Neural cell (in vitro differentiated cells): ENCODE measurements at regions not wholly inside any gene's neighbourhood (a gene's known extent, or its start where the extent isn't known, plus 50 kb on each side); places are given as distances from the start of the nearest gene placed in this dataset.

Experiments used
- H2AFZ ChIP-seq: fragments of 200-600, 300-800 bp; sonication (generic), shearing (Covaris generic); 2 replicates; pipeline ENCODE4 v1.6.0; 2014; ENCODE audit warnings: low read depth, mild to moderate bottlenecking, antibody characterized with exemption, low read length, moderate library complexity
- H3F3A ChIP-seq: fragments of 200-600 bp; shearing (Covaris generic); 2 replicates; pipeline ENCODE4 v1.6.1; 2016; ENCODE audit warnings: mild to moderate bottlenecking, moderate library complexity, mixed read lengths, antibody characterized with exemption, low read length; ENCODE audit not compliant: insufficient read depth, poor library complexity, severe bottlenecking
- H3K27ac ChIP-seq: fragments of 200-600, 300-800 bp; sonication (generic), shearing (Covaris generic); 2 replicates; pipeline ENCODE4 v1.5.1; 2014; ENCODE audit warnings: mild to moderate bottlenecking, low read length, moderate library complexity
- H3K27me3 ChIP-seq: fragments of 300-800, 200-600 bp; sonication (generic), shearing (Covaris generic); 2 replicates; pipeline ENCODE4 v1.6.0; 2014; ENCODE audit warnings: mild to moderate bottlenecking, low read depth, low read length, moderate library complexity; ENCODE audit not compliant: insufficient read depth
- H3K36me3 ChIP-seq: fragments of 300-800, 200-600 bp; sonication (generic), shearing (Covaris generic); 2 replicates; pipeline ENCODE4 v1.5.1; 2014; ENCODE audit warnings: mild to moderate bottlenecking, antibody characterized with exemption, low read length, moderate library complexity; ENCODE audit not compliant: insufficient read depth
- H3K4me2 ChIP-seq: fragments of 300-800, 200-600 bp; sonication (generic), shearing (Covaris generic); 2 replicates; pipeline ENCODE4 v1.6.0; 2014; ENCODE audit warnings: mild to moderate bottlenecking, low read length
- H3K4me3 ChIP-seq: fragments of 300-800, 200-600 bp; sonication (generic), shearing (Covaris generic); 2 replicates; pipeline ENCODE4 v1.5.1; 2014; ENCODE audit warnings: mild to moderate bottlenecking, low read length, moderate library complexity
- H3K79me2 ChIP-seq: fragments of 200-600 bp; shearing (Covaris generic); replicated peaks from 2 replicates; pipeline ENCODE4 v1.6.0; 2014; ENCODE audit warnings: mild to moderate bottlenecking, low read length, moderate library complexity; ENCODE audit not compliant: insufficient read depth
- H3K9ac ChIP-seq: fragments of 300-800, 200-600 bp; sonication (generic), shearing (Covaris generic); 2 replicates; pipeline ENCODE4 v1.6.1; 2016; ENCODE audit warnings: mild to moderate bottlenecking, low read length, mixed read lengths
- H3K9me2 ChIP-seq: fragments of 200-600 bp; shearing (Covaris generic); 2 replicates; pipeline ENCODE4 v1.6.1; 2016; ENCODE audit warnings: mild to moderate bottlenecking, low read length, mixed read lengths; ENCODE audit not compliant: insufficient read depth
- H3K9me3 ChIP-seq: fragments of 200-600, 300-800 bp; sonication (generic), shearing (Covaris generic); 2 replicates; pipeline ENCODE4 v1.6.1; 2016; ENCODE audit warnings: mild to moderate bottlenecking, mixed run types, low read length, moderate library complexity, mixed read lengths
- H4K20me1 ChIP-seq: fragments of 200-600 bp; shearing (Covaris generic); 2 replicates; pipeline ENCODE4 v1.6.1; 2016; ENCODE audit warnings: mild to moderate bottlenecking, mixed run types; ENCODE audit not compliant: insufficient read depth
- CTCF ChIP-seq: fragments of 450-650 bp; IDR thresholded peaks from 2 replicates; pipeline ENCODE4 v1.5.1; 2014; ENCODE audit warnings: antibody characterized with exemption, mild to moderate bottlenecking, moderate library complexity; ENCODE audit not compliant: poor library complexity, severe bottlenecking
- EP300 ChIP-seq: fragments of 450-650 bp; conservative IDR thresholded peaks from 2 replicates; pipeline ENCODE4 v1.6.1; 2014; ENCODE audit warnings: antibody characterized with exemption, mild to moderate bottlenecking, moderate library complexity; ENCODE audit not compliant: poor library complexity, severe bottlenecking
- EZH2 ChIP-seq: fragments of 200-600, 300-800 bp; shearing (Covaris generic), sonication (generic); IDR thresholded peaks from 2 replicates; pipeline ENCODE4 v1.6.1; 2014; ENCODE audit warnings: antibody characterized with exemption, low read length, borderline replicate concordance, mild to moderate bottlenecking; ENCODE audit not compliant: insufficient read depth, poor library complexity, severe bottlenecking
- MXI1 ChIP-seq: fragments of 450-650 bp; conservative IDR thresholded peaks from 2 replicates; pipeline ENCODE4 v1.6.1; 2014; ENCODE audit warnings: antibody characterized with exemption, mild to moderate bottlenecking; ENCODE audit not compliant: poor library complexity, severe bottlenecking
- POLR2AphosphoS5 ChIP-seq: IDR thresholded peaks from 2 replicates; pipeline ENCODE4 v1.6.1; 2012
- RAD21 ChIP-seq: fragments of 450-650 bp; conservative IDR thresholded peaks from 2 replicates; pipeline ENCODE4 v1.6.1; 2014; ENCODE audit warnings: antibody characterized with exemption, mild to moderate bottlenecking, moderate library complexity
- REST ChIP-seq: IDR thresholded peaks from 2 replicates; pipeline ENCODE4 v1.6.1; 2012; ENCODE audit warnings: borderline replicate concordance
- SMC3 ChIP-seq: fragments of 450-650 bp; conservative IDR thresholded peaks from 2 replicates; pipeline ENCODE4 v1.6.1; 2014; ENCODE audit warnings: antibody characterized with exemption, mild to moderate bottlenecking, moderate library complexity; ENCODE audit not compliant: poor library complexity
- TAF1 ChIP-seq: IDR thresholded peaks from 2 replicates; pipeline ENCODE4 v1.6.1; 2012; ENCODE audit warnings: low read depth

- Histone ChIP-seq H3F3A (no peaks in the 10 kb centered on the region), H3K27ac (no peak overlapping the region), H3K79me2 (no peaks in the 10 kb centered on the region), H3K4me3 (no peak overlapping the region), H3K9me3 (no peaks in the 10 kb centered on the region), H4K20me1 (no peaks in the 10 kb centered on the region), H3K27me3 (no peaks in the 10 kb centered on the region), H3K9ac (no peak overlapping the region), H3K4me2 (no peak overlapping the region), H2AFZ (no peak overlapping the region), H3K36me3 (no peaks in the 10 kb centered on the region), H3K9me2 (no peaks in the 10 kb centered on the region)
- no peak for TF ChIP-seq RAD21
- TF ChIP-seq EZH2, result no peak
- no peak for TF ChIP-seq EP300
- TF ChIP-seq CTCF, result no peak
- TF ChIP-seq MXI1, result no peak
- no peak for TF ChIP-seq SMC3
- TF ChIP-seq REST, result no peak
- TF ChIP-seq TAF1, result no peak
- no peak for TF ChIP-seq POLR2AphosphoS5
These were observed 53.5 kb upstream of the FGF13 start for GRCh38 chrX:138765051-138765450.

GRCh38 chrX:138763761-138764160 lies 52.2 kb upstream of the FGF13 start:
- Histone ChIP-seq H4K20me1 (no peaks in the 10 kb centered on the region), H3K79me2 (no peaks in the 10 kb centered on the region), H3K36me3 (no peaks in the 10 kb centered on the region), H2AFZ (no peak overlapping the region), H3K27ac (no peak overlapping the region), H3K9me3 (no peaks in the 10 kb centered on the region), H3K4me3 (no peak overlapping the region), H3F3A (no peaks in the 10 kb centered on the region), H3K4me2 (no peak overlapping the region), H3K9me2 (no peaks in the 10 kb centered on the region), H3K9ac (no peak overlapping the region), H3K27me3 (no peaks in the 10 kb centered on the region)
- TF ChIP-seq POLR2AphosphoS5 (no peak), SMC3 (no peak), EZH2 (no peak), CTCF (no peak)
